ENCODE measurements at regions not wholly inside any gene's neighbourhood (a gene's known extent, or its start where the extent isn't known, plus 50 kb on each side); places are given as distances from the start of the nearest gene placed in this dataset.

GRCh38 chr1:238991765-238992495 lies 394.4 kb upstream of the CHRM3 start:
- H3K27me3 ChIP-seq (ENCODE audit: insufficient read depth, low read length): no peaks in the 10 kb centered on the region
- H3K9me3 ChIP-seq (ENCODE audit: low read length): no peaks in the 10 kb centered on the region
- no peak overlapping the region for H2AFZ ChIP-seq (ENCODE audit: low read depth, low read length)
- no peak overlapping the region for H3K4me3 ChIP-seq (ENCODE audit: low read length)
- H3K4me1 ChIP-seq (ENCODE audit: insufficient read depth, low read length): no peaks in the 10 kb centered on the region
- no peaks in the 10 kb centered on the region for H3K36me3 ChIP-seq (ENCODE audit: insufficient read depth, low read length)

GRCh38 chr1:238985312-238985711 lies 401.1 kb upstream of the CHRM3 start:
- Histone ChIP-seq H3K9me3 (ENCODE audit: low read length) (no peaks in the 10 kb centered on the region), H3K4me3 (ENCODE audit: low read length) (no peak overlapping the region)

GRCh38 chr1:238982736-238983135 lies 403.6 kb upstream of the CHRM3 start:
- H2AFZ ChIP-seq (ENCODE audit: low read depth, low read length): no peak overlapping the region
- no peak overlapping the region for H3K4me3 ChIP-seq (ENCODE audit: low read length)
- H3K36me3 ChIP-seq (ENCODE audit: insufficient read depth, low read length): no peaks in the 10 kb centered on the region
- no peaks in the 10 kb centered on the region for H3K9me3 ChIP-seq (ENCODE audit: low read length)
- no peaks in the 10 kb centered on the region for H3K4me1 ChIP-seq (ENCODE audit: insufficient read depth, low read length)
- no peaks in the 10 kb centered on the region for H3K27me3 ChIP-seq (ENCODE audit: insufficient read depth, low read length)

More at GRCh38 chr1:238985312-238985711, 401.1 kb upstream of the CHRM3 start:
- Histone ChIP-seq H3K4me1 (ENCODE audit: insufficient read depth, low read length) (no peaks in the 10 kb centered on the region), H3K27me3 (ENCODE audit: insufficient read depth, low read length) (no peaks in the 10 kb centered on the region), H2AFZ (ENCODE audit: low read depth, low read length) (no peak overlapping the region), H3K36me3 (ENCODE audit: insufficient read depth, low read length) (no peaks in the 10 kb centered on the region)

GRCh38 chr1:238981317-238981933 lies 404.9 kb upstream of the CHRM3 start:
- Histone ChIP-seq H3K4me1 (ENCODE audit: insufficient read depth, low read length) (no peaks in the 10 kb centered on the region), H2AFZ (ENCODE audit: low read depth, low read length) (no peak overlapping the region), H3K4me3 (ENCODE audit: low read length) (no peak overlapping the region), H3K9me3 (ENCODE audit: low read length) (no peaks in the 10 kb centered on the region), H3K36me3 (ENCODE audit: insufficient read depth, low read length) (no peaks in the 10 kb centered on the region), H3K27me3 (ENCODE audit: insufficient read depth, low read length) (no peaks in the 10 kb centered on the region)

GRCh38 chr1:238980053-238980452 lies 406.3 kb upstream of the CHRM3 start:
- no peaks in the 10 kb centered on the region for H3K4me1 ChIP-seq (ENCODE audit: insufficient read depth, low read length)
- H3K36me3 ChIP-seq (ENCODE audit: insufficient read depth, low read length): no peaks in the 10 kb centered on the region
- no peaks in the 10 kb centered on the region for H3K27me3 ChIP-seq (ENCODE audit: insufficient read depth, low read length)
- no peak overlapping the region for H3K4me3 ChIP-seq (ENCODE audit: low read length)
- no peak overlapping the region for H2AFZ ChIP-seq (ENCODE audit: low read depth, low read length)
- H3K9me3 ChIP-seq (ENCODE audit: low read length): no peaks in the 10 kb centered on the region

- Histone ChIP-seq H3K36me3 (ENCODE audit: insufficient read depth, low read length) (no peaks in the 10 kb centered on the region), H3K4me3 (ENCODE audit: low read length) (no peak overlapping the region), H3K27me3 (ENCODE audit: insufficient read depth, low read length) (no peaks in the 10 kb centered on the region), H3K9me3 (ENCODE audit: low read length) (no peaks in the 10 kb centered on the region), H3K4me1 (ENCODE audit: insufficient read depth, low read length) (no peaks in the 10 kb centered on the region), H2AFZ (ENCODE audit: low read depth, low read length) (no peak overlapping the region)
Observed at GRCh38 chr1:238964631-238965030, 421.7 kb upstream of the CHRM3 start.

- H2AFZ ChIP-seq (ENCODE audit: low read depth, low read length): no peak overlapping the region
- no peaks in the 10 kb centered on the region for H3K36me3 ChIP-seq (ENCODE audit: insufficient read depth, low read length)
- no peak overlapping the region for H3K4me3 ChIP-seq (ENCODE audit: low read length)
- no peaks in the 10 kb centered on the region for H3K27me3 ChIP-seq (ENCODE audit: insufficient read depth, low read length)
- H3K9me3 ChIP-seq (ENCODE audit: low read length): no peaks in the 10 kb centered on the region
- H3K4me1 ChIP-seq (ENCODE audit: insufficient read depth, low read length): no peaks in the 10 kb centered on the region
Observed at GRCh38 chr1:238962941-238963340, 423.4 kb upstream of the CHRM3 start.

- H3K4me1 ChIP-seq (ENCODE audit: insufficient read depth, low read length): no peaks in the 10 kb centered on the region
- no peak overlapping the region for H3K4me3 ChIP-seq (ENCODE audit: low read length)
- no peaks in the 10 kb centered on the region for H3K36me3 ChIP-seq (ENCODE audit: insufficient read depth, low read length)
- H3K27me3 ChIP-seq (ENCODE audit: insufficient read depth, low read length): no peaks in the 10 kb centered on the region
- no peaks in the 10 kb centered on the region for H3K9me3 ChIP-seq (ENCODE audit: low read length)
- no peak overlapping the region for H2AFZ ChIP-seq (ENCODE audit: low read depth, low read length)
Observed at GRCh38 chr1:238961790-238962189, 424.6 kb upstream of the CHRM3 start.

GRCh38 chr1:238960071-238960470 lies 426.3 kb upstream of the CHRM3 start:
- H3K27me3 ChIP-seq (ENCODE audit: insufficient read depth, low read length): no peaks in the 10 kb centered on the region
- no peaks in the 10 kb centered on the region for H3K4me1 ChIP-seq (ENCODE audit: insufficient read depth, low read length)
- H2AFZ ChIP-seq (ENCODE audit: low read depth, low read length): no peak overlapping the region
- H3K9me3 ChIP-seq (ENCODE audit: low read length): no peaks in the 10 kb centered on the region
- no peak overlapping the region for H3K4me3 ChIP-seq (ENCODE audit: low read length)
- H3K36me3 ChIP-seq (ENCODE audit: insufficient read depth, low read length): no peaks in the 10 kb centered on the region

GRCh38 chr1:238955934-238956333 lies 430.4 kb upstream of the CHRM3 start:
- Histone ChIP-seq H3K9me3 (ENCODE audit: low read length) (no peaks in the 10 kb centered on the region), H3K4me1 (ENCODE audit: insufficient read depth, low read length) (peaks cover 2% of the 10 kb centered on the region), H3K27me3 (ENCODE audit: insufficient read depth, low read length) (no peaks in the 10 kb centered on the region), H2AFZ (ENCODE audit: low read depth, low read length) (no peak overlapping the region), H3K4me3 (ENCODE audit: low read length) (no peak overlapping the region), H3K36me3 (ENCODE audit: insufficient read depth, low read length) (no peaks in the 10 kb centered on the region)

- no peak overlapping the region for H3K4me3 ChIP-seq (ENCODE audit: low read length)
- H3K27me3 ChIP-seq (ENCODE audit: insufficient read depth, low read length): no peaks in the 10 kb centered on the region
- no peaks in the 10 kb centered on the region for H3K9me3 ChIP-seq (ENCODE audit: low read length)
- H3K36me3 ChIP-seq (ENCODE audit: insufficient read depth, low read length): no peaks in the 10 kb centered on the region
- H3K4me1 ChIP-seq (ENCODE audit: insufficient read depth, low read length): peaks cover 2% of the 10 kb centered on the region
- H2AFZ ChIP-seq (ENCODE audit: low read depth, low read length): no peak overlapping the region
Observed at GRCh38 chr1:238954865-238955264, 431.5 kb upstream of the CHRM3 start.

- no peaks in the 10 kb centered on the region for H3K27me3 ChIP-seq (ENCODE audit: insufficient read depth, low read length)
- no peak overlapping the region for H2AFZ ChIP-seq (ENCODE audit: low read depth, low read length)
- no peak overlapping the region for H3K4me3 ChIP-seq (ENCODE audit: low read length)
- no peaks in the 10 kb centered on the region for H3K36me3 ChIP-seq (ENCODE audit: insufficient read depth, low read length)
- H3K9me3 ChIP-seq (ENCODE audit: low read length): no peaks in the 10 kb centered on the region
- H3K4me1 ChIP-seq (ENCODE audit: insufficient read depth, low read length): peaks cover 2% of the 10 kb centered on the region
Observed at GRCh38 chr1:238953448-238954010, 432.8 kb upstream of the CHRM3 start.

- H3K4me3 ChIP-seq (ENCODE audit: low read length): no peak overlapping the region
- no peaks in the 10 kb centered on the region for H3K36me3 ChIP-seq (ENCODE audit: insufficient read depth, low read length)
- peaks cover 2% of the 10 kb centered on the region for H3K4me1 ChIP-seq (ENCODE audit: insufficient read depth, low read length)
- no peak overlapping the region for H2AFZ ChIP-seq (ENCODE audit: low read depth, low read length)
- no peaks in the 10 kb centered on the region for H3K9me3 ChIP-seq (ENCODE audit: low read length)
- H3K27me3 ChIP-seq (ENCODE audit: insufficient read depth, low read length): no peaks in the 10 kb centered on the region
Observed at GRCh38 chr1:238951809-238952208, 434.6 kb upstream of the CHRM3 start.

Measured in neuron (in vitro differentiated cells).